Pancreas (tissue), 10 donors: ENCODE measurements at regions not wholly inside any gene's neighbourhood (a gene's known extent, or its start where the extent isn't known, plus 50 kb on each side); places are given as distances from the start of the nearest gene placed in this dataset.

Experiments used
- ATAC-seq, 4 donors: fragments of 200-7000 bp; cut with Tn5 transposase; one replicate each; pipeline versions ENCODE4 v1.8.0 to v1.9.1; 2020; ENCODE audit warnings: mild to moderate bottlenecking in 4 of 4, moderate library complexity in 4 of 4
- DNase-seq, 6 donors: peaks; one replicate each; pipeline ENCODE4 v3.0.0-alpha.2; 2020
- FAIRE-seq: peaks from 2 replicates; lab custom pipeline; 2012; peaks lifted over from hg19 to GRCh38; lab: Jason Lieb, UNC
- H3K27ac ChIP-seq, 4 donors: fragments of 200-600 bp; sonication (generic); 1 replicate in 3 of 4; 2 replicates in 1 of 4; pipeline versions ENCODE4 v1.5.0 to v1.8.0; 2020
- H3K27me3 ChIP-seq, 4 donors: fragments of 200-600 bp; one replicate each; pipeline ENCODE4 v1.8.0; 2021
- H3K36me3 ChIP-seq, 3 donors: fragments of 200-600 bp; sonication (generic) in 1 of 3; one replicate each; pipeline versions ENCODE4 v1.5.0 to v1.8.0; 2020 to 2021
- H3K4me1 ChIP-seq, 3 donors: fragments of 200-600 bp; one replicate each; pipeline ENCODE4 v1.8.0; 2021
- H3K4me3 ChIP-seq, 4 donors: fragments of 200-600 bp; sonication (generic) in 2 of 4; one replicate each; pipeline versions ENCODE4 v1.5.0 to v1.8.0; 2020 to 2021
- H3K9me3 ChIP-seq, 4 donors: fragments of 200-600 bp; one replicate each; pipeline ENCODE4 v1.8.0; 2021
- WGBS, 2 donors: extraction: QIAGEN DNeasy Blood & Tissue Kit; methylation state at CpG; one replicate each; pipeline ENCODE4 v1.1.7; 2013; 5-methylcytosine and 5-hydroxymethylcytosine counted together
- intact Hi-C, 3 donors: fragments of 100-400 bp; cut with DNase I; formaldehyde crosslinking; loops; one replicate each; pipeline versions ENCODE4 v1.11.1 to v1.14.2; 2022
- TF ChIP-seq, protein P1 (sequence below), 4 donors: fragments of 200-600 bp; sonication (generic) in 3 of 4; IDR thresholded peaks; one replicate each; pipeline versions ENCODE4 v1.5.0 to v1.8.0; 2021; ENCODE audit warnings: antibody characterized with exemption in 4 of 4
- donor health status: healthy with polysubstance abuse.
- donor health status: DM: no; HTN: no; CAD: no; lungs with moderate emphysema.
- donor health status: DM: no; HTN: no; CAD: no.
- donor health status: control.
- donor health status: control.
- donor health status: Bipolar disorder and iron deficiency.
- donor health status: DM: yes; HTN: yes; CAD: no.
- donor health status: DM: no; HTN: no; CAD: no.
- donor health status: DM: no; HTN: no; CAD: no.
- donor health status: DM: yes; HTN: yes; CAD: no.

DNA sequence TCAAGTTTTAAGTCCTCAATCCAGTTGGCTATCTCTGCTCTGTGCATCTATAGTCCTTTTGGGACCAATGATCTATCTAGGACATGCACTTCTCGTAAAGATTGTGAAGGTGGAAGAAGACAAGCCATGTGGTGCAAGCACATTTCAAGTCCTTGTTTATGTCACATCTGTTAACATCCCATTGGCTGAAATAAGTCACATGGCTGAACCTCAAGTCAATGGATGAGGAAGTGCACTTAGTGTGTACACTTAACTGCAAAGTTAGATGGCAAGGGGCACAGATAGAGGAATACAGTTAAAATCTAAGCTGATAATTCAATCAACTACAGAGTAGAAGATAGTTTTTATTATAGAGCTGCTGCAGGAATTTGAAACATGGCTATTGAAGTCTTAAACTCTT, 362.8 kb upstream of the TBX3 start:
- no peak for FAIRE-seq
- TF ChIP-seq, protein P1, sequence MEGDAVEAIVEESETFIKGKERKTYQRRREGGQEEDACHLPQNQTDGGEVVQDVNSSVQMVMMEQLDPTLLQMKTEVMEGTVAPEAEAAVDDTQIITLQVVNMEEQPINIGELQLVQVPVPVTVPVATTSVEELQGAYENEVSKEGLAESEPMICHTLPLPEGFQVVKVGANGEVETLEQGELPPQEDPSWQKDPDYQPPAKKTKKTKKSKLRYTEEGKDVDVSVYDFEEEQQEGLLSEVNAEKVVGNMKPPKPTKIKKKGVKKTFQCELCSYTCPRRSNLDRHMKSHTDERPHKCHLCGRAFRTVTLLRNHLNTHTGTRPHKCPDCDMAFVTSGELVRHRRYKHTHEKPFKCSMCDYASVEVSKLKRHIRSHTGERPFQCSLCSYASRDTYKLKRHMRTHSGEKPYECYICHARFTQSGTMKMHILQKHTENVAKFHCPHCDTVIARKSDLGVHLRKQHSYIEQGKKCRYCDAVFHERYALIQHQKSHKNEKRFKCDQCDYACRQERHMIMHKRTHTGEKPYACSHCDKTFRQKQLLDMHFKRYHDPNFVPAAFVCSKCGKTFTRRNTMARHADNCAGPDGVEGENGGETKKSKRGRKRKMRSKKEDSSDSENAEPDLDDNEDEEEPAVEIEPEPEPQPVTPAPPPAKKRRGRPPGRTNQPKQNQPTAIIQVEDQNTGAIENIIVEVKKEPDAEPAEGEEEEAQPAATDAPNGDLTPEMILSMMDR (IDR thresholded peaks at IDR 0.05), result no peak
- Histone ChIP-seq H3K9me3 (no peaks in the 10 kb centered on the region), H3K4me1 (no peaks in the 10 kb centered on the region), H3K36me3 (no peaks in the 10 kb centered on the region), H3K27ac (no peak overlapping the region), H3K4me3 (no peak overlapping the region), H3K27me3 (no peaks in the 10 kb centered on the region)
- WGBS, 2 donors, result 83% methylated on average over 1 of the region's 1 CpG
- ATAC-seq, result no peak
- DNase-seq, result no peak
- intact Hi-C loops, result no loop called here

DNA sequence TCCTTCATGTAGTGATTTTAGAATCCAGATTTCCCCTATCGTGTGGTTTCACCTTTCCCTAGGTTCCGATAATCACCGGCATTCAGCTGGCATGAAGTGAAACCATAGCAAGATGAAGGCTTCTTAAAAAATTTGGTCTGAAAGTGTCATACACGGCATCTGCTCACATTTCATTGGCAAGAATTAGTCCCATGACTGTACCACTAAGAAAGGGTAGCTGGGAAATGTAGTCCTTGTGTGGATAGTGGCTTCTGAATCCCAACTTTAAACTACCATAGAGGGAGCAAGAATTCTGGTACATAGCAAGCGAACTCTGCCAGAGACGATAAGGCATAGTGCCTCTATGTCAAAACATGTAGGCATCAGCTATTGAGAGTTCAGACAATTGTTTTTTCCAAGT, 360.1 kb upstream of the TBX3 start:
- DNase-seq, result no peak
- no peaks in the 10 kb centered on the region for H3K36me3 ChIP-seq
- intact Hi-C loops, result no loop called here
- H3K27ac ChIP-seq, result no peak overlapping the region
- no peaks in the 10 kb centered on the region for H3K27me3 ChIP-seq
- H3K9me3 ChIP-seq, result no peaks in the 10 kb centered on the region
- no peak overlapping the region for H3K4me3 ChIP-seq
- no peak for ATAC-seq
- H3K4me1 ChIP-seq, result no peaks in the 10 kb centered on the region
- TF ChIP-seq, protein P1 (IDR thresholded peaks at IDR 0.05), result no peak
- WGBS, 2 donors, result 84 to 87% methylated on average over 6 of the region's 6 CpGs
- FAIRE-seq, result no peak

DNA sequence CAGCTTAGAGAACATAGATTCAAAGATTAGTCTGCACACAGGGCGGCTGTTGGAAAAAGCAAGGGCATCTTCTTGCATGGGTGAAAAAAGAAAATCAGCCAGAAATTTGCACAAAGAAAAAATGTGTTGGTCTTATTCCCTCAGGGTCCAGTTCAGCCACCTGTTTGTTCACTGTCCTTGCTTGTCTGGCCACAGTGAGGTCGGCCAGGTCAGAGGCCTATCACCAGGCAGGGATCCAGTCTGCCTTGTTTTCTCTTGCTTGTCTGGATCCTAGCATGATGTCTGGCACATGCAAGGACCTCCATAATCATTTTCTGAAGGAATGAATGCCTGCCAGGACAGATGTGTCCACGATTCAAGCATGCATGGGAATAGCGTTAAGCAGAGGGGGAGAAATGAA, 359.1 kb upstream of the TBX3 start:
- Histone ChIP-seq H3K27me3 (no peaks in the 10 kb centered on the region), H3K4me1 (no peaks in the 10 kb centered on the region), H3K36me3 (no peaks in the 10 kb centered on the region), H3K4me3 (no peak overlapping the region), H3K9me3 (no peaks in the 10 kb centered on the region), H3K27ac (no peak overlapping the region)
- WGBS, 2 donors, result 76 to 83% methylated on average over 4 of the region's 4 CpGs
- TF ChIP-seq, protein P1 (IDR thresholded peaks at IDR 0.05), result no peak
- ATAC-seq (no peak), FAIRE-seq (no peak), DNase-seq (no peak)
- intact Hi-C loops, result no loop called here

DNA sequence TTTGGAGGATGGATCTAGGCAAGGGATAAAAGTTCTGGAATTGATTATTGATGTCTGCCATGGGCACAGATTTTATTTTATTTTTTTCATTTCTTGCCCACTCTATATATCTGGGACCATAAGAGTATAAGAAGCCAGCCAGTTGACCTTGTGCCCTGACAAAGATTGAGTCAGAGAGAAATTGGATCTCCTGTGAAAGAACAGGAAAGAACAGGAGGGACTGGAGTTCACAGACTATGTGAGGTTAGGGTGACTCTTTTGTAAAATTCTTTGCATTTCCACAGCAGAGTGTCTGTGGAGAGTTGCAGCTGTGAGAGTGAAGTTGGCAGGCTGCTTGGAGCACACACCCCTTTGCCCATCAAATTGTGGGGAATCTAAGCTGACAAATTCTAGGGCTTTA, 358.4 kb upstream of the TBX3 start:
- DNase-seq (no peak), FAIRE-seq (no peak), ATAC-seq (no peak)
- H3K4me1 ChIP-seq, result no peaks in the 10 kb centered on the region
- no peaks in the 10 kb centered on the region for H3K27me3 ChIP-seq
- TF ChIP-seq, protein P1 (IDR thresholded peaks at IDR 0.05), result no peak
- no peak overlapping the region for H3K27ac ChIP-seq
- H3K4me3 ChIP-seq, result no peak overlapping the region
- intact Hi-C loops, result no loop called here
- no peaks in the 10 kb centered on the region for H3K36me3 ChIP-seq
- no peaks in the 10 kb centered on the region for H3K9me3 ChIP-seq

DNA sequence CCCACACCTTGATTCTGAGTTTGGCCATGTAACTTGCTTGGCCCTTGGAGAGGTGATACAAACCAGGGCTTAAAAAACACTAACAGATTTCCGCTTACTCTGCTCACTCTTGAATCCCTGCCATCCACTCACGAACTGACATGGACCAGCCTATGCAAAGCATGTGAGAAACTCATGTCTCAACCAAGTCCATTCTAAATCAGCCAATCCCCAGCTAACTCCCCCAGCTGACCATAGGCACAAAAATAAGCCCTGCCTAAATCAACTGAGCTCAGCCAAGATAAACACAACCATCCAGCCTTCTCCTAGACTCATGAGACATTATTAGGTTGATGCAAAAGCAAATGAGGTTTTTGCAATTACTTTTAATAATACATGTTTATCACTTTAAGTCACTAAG, 353.9 kb upstream of the TBX3 start:
- H3K27ac ChIP-seq, result no peak overlapping the region
- FAIRE-seq, result no peak
- 53 to 57% methylated on average over 2 of the region's 2 CpGs for WGBS, 2 donors
- TF ChIP-seq, protein P1 (IDR thresholded peaks at IDR 0.05), result no peak
- H3K27me3 ChIP-seq, result no peaks in the 10 kb centered on the region
- no peaks in the 10 kb centered on the region for H3K4me1 ChIP-seq
- no peak for ATAC-seq
- no peaks in the 10 kb centered on the region for H3K36me3 ChIP-seq
- intact Hi-C loops, result no loop called here
- no peak overlapping the region for H3K4me3 ChIP-seq
- H3K9me3 ChIP-seq, result no peaks in the 10 kb centered on the region
- DNase-seq, result no peak
